GM19351 (cell line): ENCODE measurements at regions not wholly inside any gene's neighbourhood (a gene's known extent, or its start where the extent isn't known, plus 50 kb on each side); places are given as distances from the start of the nearest gene placed in this dataset.
"Not testable (repeated sequence)": the region's sequence is repeated elsewhere in the genome, so short reads cannot be mapped to it uniquely, and the experiment has no call there.

Experiments
- ATAC-seq: cut with Tn5 transposase; IDR thresholded peaks from one replicate; pipeline ENCODE4 v1.9.1; 2021; ENCODE audit warnings: mild to moderate bottlenecking, moderate library complexity; ENCODE audit not compliant: unreplicated experiment

DNA sequence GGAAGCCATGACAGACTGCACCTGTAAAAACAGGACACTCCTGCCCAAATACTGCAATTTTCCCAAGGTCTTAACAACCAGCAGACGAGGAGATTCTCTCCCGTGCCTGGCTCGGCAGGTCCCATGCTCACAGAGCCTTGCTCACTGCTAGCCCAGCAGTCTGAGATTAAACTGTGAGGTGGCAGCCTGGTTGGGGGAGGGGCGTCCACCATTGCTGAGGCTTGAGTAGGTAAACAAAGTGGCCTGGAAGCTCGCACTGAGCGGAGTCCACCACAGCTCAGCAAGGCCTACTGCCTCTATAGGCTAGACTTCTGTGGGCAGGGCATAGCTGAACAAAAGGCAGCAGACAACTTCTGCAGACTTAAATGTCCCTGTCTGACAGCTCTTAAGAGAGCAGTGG, 80.3 kb downstream of the ANXA5 start:
- ATAC-seq: not testable (repeated sequence)

DNA sequence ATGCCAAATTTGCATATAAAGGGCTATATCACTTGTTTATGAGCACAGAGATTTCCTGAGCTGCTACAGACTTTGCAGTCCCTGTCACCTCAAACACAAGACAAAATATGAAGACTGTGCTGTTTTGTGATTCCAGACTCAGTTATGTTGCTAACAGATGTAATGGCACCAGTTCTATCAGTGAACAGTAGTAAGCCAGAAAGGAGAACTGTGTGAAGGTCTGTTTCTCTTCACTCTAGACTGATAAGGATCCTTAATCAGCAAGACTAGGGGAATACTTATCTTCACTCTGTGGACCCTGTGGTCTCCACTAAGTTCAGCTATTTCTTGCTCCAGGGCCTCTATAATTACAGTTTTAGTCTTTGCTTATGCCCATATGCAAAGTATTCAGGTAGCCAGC, 82.7 kb downstream of the ANXA5 start:
- no peak for ATAC-seq

DNA sequence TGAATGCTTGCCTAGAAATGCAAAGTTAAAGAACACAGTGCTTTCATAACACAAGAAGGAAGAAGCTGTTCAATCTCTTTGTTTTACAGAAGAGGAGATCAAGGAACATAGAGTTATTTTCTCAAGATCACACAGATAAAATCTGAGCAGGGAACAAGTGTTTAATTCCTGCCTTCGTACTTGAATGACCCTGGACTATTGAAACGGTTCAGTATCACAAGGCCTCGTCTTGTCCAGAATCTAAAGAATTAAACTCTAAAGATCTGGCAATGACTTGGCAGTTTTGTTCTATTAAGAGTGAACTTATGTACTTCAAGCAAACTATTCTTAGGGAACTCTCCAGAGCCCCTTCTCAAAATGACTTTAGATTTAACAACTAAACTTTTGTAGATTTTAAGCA, 97.7 kb downstream of the ANXA5 start:
- ATAC-seq: no peak

DNA sequence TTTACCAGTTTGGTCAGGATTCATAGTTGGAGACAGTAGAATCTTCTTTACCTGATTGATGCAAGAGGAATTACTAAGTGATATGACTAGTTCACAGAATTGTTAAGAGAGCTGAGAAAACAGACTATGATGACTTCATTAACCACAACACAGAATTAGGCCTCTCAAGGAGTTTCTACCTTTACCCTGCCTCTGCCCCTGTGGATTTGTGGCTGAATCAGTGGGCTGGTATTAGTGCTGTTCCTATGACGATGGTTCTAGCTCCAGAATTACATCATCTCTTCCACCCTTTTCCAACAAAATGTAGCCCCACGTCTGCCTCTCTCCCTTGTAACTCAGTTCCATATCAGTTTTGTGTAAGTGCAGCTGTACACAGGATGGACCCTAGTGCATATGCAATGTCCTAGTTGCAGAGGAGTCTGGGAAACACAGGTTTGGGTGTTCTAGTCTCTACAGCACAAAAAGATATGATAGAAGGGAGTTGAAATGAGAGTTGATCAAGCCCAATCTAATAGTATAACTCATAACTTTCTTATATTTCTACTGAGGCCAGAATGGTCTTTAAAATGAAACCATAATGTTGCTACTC, 99.3 kb downstream of the ANXA5 start:
- peak; percentile 98 for ATAC-seq

DNA sequence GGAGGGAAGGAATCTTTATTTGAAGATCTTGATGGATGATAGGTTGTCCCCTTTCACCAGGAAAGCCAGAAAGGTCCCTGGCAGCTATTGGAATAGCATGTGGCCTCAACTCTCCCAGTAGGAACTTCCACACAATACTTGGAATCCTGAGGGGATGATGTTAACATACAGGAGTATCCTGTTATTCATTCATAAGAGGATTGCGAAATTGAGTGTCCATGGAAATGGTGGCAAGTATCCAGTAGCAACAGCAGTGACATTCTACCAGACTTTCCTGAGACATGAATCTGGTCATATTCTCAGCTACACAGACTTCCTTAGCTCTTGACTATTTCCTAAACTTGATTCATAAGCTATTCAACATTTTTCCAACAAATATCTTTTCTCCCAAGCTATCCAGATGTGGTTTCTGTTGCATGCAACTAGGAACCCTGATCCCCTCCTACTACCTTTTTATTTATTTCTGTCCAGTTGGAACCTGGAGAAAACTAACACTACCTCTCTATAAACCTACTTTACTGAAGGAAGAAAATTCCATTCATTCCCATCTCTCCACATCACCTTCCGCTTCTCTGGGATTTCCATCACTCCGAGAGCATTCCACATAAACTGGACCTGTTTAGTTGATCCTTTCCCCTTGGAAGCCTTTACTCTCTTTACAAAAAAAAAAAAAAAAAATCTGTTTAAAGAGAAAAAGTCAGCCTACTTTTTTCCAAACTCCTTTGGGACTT, 101.8 kb downstream of the ANXA5 start:
- no peak for ATAC-seq

DNA sequence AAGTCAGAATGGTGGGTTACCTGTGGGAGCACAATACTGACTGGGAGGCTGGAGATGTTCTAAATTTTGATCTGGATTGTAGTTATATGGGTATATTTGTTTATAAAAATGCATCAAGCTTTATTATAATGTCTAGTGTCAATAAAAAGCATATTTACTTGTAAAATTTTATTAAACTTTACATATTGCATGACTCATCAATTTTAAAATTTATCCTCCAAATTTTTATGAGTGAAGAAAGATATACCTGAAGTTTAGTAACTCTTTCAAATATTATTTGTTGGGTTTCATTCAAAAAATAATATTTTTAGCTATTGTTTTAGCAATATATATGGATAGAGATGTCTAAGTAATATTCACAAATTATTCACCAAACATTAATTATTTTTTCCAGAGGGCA, 103.0 kb downstream of the ANXA5 start:
- ATAC-seq: no peak

DNA sequence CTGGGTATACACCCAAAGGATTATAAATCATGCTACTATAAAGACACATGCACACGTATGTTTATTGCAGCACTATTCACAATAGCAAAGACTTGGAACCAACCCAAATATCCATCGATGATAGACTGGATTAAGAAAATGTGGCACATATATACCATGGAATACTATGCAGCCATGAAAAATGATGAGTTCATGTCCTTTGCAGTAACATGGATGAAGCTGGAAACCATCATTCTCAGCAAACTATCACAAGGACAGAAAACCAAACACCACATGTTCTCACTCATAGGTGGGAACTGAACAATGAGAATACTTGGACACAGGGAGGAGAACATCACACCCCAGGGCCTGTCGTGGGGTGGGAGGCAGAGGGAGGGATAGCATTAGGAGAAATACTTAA, 104.5 kb downstream of the ANXA5 start:
- ATAC-seq: not testable (repeated sequence)

DNA sequence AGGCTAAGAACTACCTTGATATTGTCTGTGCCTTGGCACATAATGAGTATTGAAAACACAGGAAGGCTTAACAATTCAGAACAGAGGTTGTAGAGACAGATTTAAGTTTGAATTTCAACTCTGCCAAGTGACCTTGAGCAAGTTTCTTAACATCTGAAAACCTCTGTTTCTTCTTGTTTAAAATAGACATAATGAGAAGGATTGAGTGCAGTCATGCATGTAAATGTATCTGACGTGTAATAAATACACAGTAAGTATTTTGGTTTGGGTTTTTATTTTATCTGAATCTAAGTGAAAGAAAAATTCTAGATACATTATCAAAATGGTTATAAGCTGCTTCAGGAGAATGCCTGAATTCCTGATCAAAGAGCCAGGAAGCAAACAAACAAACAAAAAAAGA, 111.9 kb downstream of the ANXA5 start:
- no peak for ATAC-seq

DNA sequence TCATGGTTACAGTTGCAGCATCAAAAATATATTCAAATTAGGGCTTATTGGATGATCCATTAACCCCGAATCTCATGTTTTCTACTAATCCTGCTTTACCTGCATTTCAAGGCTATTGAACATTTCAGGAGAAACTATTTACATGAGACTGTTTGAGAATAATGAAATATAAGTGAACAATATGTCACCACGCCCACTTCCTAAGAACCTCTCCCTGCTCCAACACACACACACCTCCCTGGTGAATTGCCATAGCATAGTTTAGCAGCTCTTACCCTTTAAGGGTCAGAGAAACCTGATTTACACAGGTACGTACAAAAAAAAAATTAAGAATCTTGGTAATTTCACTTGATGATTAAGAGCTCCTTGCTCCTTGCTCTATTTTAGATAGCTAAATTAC, 113.4 kb downstream of the ANXA5 start:
- ATAC-seq: no peak

DNA sequence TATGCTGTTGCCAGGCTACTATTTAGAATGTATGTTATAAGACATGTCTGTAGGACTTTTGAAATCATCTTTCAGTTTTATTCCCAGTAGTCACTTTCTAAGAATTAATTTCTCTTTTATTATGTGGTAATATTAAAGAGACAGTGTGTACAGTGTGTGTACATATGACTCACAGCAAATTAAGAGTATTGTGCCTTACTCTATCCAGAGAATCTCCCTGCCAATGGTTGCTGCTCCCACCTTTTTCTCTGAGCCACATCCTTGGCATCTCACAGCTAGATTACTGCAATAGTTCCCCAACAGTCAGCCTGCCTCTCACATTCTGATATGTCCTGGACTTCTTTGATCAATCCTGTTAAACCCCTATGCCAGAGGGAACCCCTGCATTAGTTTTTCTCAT, 114.5 kb downstream of the ANXA5 start:
- ATAC-seq: no peak

DNA sequence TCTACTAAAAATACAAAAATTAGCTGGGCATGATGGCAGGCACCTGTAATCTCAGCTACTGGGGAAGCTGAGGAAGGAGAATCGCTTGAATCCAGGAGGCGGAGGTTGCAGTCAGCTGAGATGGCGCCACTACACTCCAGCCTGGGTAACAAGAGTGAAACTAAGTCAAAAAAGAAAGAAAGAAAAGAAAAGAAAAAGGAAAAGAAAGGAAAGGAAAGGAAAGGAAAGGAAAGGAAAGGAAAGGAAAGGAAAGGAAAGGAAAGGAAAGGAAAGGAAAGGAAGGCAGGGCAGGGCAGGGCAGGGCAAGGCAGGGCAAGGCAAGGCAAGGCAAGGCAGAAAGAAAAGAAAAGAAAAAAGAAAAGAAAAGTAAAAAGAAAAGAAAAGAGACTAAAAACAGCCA, 121.4 kb downstream of the ANXA5 start:
- not testable (repeated sequence) for ATAC-seq

DNA sequence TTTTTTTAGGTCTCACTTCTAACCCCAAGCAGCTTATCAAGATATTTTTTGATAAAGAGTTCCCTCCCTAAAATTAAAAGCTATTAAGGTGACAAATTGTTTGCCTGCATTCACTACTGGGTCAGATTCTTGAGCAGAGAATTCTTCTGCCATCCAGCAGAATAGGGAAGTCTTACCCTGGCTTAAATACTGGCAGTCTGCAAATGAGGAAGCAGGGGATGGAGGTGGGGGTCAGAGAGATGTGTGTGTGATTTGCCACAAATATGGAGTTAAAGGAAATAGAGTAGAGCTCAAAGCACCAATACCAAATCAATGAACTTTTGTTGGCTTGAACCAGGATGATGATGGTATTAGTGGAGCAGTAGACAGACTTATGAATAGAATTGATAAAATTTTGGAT, 122.2 kb downstream of the ANXA5 start:
- ATAC-seq: no peak

DNA sequence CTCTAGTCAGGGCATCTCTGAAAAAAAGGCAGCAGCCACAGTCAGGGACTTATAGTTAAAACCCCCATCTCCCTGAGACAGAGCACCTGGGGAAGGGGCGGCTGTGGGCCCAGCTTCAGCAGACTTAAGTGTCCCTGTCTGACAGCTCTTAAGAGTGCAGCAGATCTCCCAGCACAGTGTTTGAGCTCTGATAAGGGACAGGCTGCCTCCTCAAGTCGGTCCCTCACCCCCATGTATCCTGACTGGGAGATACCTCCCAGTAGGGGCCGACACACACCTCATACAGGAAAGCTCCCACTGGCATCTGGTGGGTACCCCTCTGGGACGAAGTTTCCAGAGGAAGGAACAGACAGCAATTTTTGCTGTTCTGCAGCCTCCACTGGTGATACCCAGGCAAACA, 129.0 kb downstream of the ANXA5 start:
- no peak for ATAC-seq

DNA sequence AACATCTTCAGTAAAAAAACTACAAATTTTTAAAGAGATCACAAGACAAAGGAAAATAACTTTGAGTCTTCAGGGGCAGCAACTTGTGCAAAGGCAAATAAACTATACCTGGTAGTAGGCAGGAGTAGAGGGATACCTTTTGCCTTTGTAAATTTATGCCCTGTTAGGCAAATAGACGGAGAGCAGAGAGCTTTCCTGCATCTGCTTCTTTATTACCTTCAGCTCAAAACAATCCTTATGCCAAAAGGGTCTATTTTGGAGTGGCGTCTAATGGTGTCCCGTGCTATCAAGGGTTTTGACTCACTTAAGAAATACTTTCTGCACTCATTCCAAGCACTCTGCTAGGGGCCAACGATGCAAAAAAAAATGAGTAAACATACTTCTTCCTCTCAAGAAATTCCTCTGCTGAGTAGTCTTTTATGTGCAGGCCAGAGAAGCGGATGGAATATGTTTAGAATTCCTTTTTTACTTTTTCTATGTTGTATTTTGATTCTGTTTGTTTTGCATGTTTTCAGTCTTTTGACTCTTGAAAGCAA, 131.9 kb downstream of the ANXA5 start:
- no peak for ATAC-seq

DNA sequence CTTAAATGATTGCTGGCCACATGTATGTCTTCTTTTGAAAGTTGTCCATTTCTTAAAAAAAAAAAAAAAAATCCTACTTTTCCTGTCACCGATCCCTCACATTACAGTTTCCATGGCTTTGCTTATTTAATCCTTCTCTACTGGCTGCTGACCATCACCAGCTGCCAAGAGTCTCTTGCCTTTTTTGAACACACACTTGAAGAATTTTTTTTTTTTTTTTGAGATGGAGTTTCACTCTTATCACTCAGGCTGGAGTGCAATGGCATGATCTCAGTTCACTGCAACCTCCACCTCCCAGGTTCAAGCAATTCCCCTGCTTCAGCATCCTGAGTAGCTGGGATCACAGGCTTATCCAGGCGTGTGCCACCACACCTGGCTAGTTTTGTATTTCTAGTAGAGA, 134.0 kb downstream of the ANXA5 start:
- no peak for ATAC-seq

DNA sequence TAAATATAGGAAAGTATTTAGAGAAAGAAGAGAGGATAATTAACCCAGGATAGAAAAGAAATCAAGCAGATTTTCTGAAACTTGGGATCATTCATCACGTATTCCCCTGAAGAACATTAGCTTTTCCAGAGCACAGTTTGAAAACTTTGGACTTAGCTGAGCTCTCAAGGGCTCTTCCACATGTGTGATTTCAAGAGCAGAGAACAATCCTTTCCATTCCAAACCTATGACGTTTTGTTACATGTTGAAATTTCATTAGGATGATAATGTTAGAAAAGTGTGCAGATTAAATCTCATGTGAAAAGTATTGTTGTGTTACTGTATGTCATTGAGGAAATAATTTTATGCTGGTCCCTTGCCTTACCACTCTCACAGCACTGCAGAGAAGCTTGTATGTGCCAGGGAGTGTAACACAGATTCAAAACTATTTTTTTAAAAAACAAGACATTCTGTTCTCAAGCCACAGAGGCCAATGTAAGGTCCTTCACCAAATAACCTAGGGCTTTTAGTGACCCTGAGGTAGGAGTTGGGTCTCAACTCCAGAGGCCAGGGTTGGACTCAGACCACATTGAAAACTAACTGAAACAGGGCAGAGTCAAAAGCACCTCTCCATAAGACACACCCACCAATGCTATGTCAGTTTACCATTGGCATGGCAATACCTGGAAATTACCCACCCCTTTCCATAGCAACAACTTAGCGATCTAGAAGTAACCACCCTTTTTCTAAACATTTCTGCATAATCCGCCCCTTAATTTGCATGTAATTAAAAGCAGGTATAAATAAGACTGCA, 141.3 kb downstream of the ANXA5 start:
- ATAC-seq: no peak

DNA sequence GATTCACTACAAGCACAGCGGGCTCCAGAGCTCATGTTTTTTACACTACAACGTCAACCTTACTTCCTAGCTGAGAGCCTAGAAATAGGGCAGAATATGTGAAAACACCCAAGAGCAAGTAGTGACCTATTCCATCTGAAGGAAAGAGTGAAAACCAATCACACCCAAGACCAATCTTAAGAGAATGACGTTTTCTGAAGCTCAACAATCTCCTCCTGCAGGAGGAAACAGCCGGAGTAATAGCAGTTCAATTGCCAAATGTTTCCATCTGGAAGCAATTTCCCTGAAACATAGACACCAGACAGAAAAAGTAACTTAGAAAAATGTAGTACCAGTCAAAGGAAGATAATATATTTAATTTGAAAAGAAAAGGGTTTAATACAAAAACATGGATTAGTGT, 142.4 kb downstream of the ANXA5 start:
- ATAC-seq: no peak

DNA sequence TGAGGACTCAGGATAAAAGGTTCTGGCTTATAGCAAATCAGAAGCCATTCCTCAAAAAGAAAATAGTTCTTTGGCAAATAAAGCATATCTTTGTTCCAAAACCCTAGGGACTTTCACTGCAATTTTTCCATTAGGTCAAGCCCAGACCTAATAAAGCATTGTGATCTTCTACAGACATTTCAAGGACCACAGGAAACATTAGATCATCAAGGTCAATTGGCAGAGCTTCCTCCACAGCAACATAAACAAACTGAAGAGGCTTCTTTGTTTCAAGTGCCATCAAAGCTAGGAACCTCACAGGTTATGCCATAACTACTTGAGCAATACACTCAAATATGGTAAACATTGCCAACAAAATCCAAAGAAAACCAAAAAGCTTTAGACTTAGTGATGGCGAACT, 144.9 kb downstream of the ANXA5 start:
- ATAC-seq: no peak

DNA sequence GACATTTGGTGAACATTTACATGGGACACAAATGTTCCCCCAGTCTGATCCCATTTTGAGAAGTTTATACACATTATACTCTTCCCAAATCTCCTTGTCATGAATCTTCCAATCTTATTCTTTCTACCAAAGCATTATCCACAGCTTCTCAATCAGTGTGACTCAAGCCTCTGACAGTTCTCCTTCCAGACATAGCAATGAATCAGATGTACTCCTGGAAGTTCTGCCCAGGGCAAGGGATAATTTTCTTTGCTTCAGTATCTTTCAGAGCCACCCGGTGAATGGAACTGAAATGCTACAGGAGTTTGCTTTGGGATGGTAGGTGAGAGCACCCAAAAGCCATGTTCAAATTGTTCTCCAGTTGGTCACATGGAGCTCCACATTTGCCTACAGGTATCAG, 145.5 kb downstream of the ANXA5 start:
- no peak for ATAC-seq

DNA sequence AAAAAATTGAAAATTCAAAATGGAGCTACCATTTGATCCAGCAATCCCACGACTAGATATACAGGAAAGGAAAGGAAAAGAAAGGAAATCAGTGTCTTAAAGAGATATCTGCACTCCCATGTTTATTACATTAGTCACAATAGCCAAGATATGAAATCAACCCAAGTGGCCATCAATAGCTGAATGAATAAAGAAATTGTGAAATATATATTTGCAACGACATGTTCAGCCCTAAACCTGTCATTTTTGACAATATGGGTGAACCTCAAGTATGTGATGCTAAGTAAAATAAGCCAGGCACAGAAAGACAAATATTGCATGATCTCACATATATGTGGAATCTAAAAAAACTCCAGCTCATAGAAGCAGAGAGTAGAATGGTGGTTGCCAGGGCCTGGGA, 155.1 kb downstream of the ANXA5 start:
- no peak for ATAC-seq

DNA sequence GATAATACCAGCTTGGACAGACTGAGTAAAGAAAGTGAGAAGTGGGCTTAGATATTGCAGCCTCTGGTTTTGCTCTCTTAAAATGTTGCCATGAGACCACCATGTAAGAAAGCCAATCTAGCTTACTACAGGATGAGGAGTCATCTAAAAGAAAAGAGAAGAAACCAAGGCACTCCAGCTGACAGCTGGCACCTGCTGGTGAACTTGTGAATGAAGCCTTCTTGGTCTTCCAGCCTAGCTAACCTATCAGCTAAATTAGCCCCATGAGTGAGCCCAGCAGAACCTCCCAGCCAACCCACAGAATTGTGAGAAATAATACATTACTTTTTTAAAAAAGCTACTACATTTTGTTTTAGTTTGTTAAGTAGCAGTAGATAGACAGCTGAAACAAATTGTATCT, 154.5 kb upstream of the QRFPR start:
- ATAC-seq: no peak

DNA sequence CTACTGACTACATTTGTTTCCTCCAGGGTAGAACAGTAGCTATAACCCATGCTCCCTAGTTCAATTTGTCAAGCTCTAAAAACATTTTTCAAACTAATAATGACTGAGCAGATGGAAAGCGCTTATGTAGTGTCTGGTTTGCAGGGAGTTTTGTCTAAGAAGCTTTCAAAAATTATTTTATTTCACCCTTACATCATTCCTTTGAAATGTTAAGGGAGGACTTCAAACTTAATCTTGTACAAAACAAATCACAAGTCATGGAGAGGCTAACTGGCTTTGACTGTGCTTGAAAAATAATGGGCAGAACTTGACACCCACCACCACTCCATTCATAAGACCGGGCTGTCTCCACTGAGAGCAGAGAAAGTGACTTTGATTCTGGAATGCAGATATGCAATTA, 153.4 kb upstream of the QRFPR start:
- ATAC-seq: no peak
